ENCODE measurements at regions not wholly inside any gene's neighbourhood (a gene's known extent, or its start where the extent isn't known, plus 50 kb on each side); places are given as distances from the start of the nearest gene placed in this dataset.

GRCh38 chr7:18361756-18362155, 133.8 kb upstream of the HDAC9 start:
- ATAC-seq: peak; percentile 97
- H3K9me3 Mint-ChIP-seq: no peaks in the 10 kb centered on the region
- H3K27ac Mint-ChIP-seq: peak overlapping the region; percentile 25
- peaks cover 36% of the 10 kb centered on the region for H3K4me1 Mint-ChIP-seq
- Histone ChIP-seq H3K9me2 (ENCODE audit: insufficient read depth) (no peaks in the 10 kb centered on the region), H3K4me1 (ENCODE audit: insufficient read depth) (peaks cover 22% of the 10 kb centered on the region), H2AFZ (no peak overlapping the region), H3K79me2 (replicated peaks; ENCODE audit: insufficient read depth) (no peaks in the 10 kb centered on the region), H3F3A (replicated peaks; ENCODE audit: low read depth) (no peaks in the 10 kb centered on the region), H3K4me2 (no peak overlapping the region), H3K4me3 (no peak overlapping the region), H4K20me1 (replicated peaks; ENCODE audit: insufficient read depth) (no peaks in the 10 kb centered on the region), H3K27me3 (ENCODE audit: insufficient read depth) (no peaks in the 10 kb centered on the region), H3K27ac (ENCODE audit: low read depth) (no peak overlapping the region), H3K36me3 (ENCODE audit: insufficient read depth) (no peaks in the 10 kb centered on the region)
- H3K4me3 Mint-ChIP-seq: no peak overlapping the region
- H3K36me3 Mint-ChIP-seq (ENCODE audit: low read depth): no peaks in the 10 kb centered on the region
- DNase-seq (ENCODE audit: low spot score): peak; percentile 95
- no peaks in the 10 kb centered on the region for H3K27me3 Mint-ChIP-seq (ENCODE audit: insufficient read depth, low read depth, poor library complexity)
- no peak for TF ChIP-seq STAT1 (IDR thresholded peaks at IDR 0.05; ENCODE audit: unreplicated experiment)
- no peak for TF ChIP-seq ZNF331 (CRISPR knock-in tag; IDR thresholded peaks at IDR 0.05; ENCODE audit: low read depth)
- TF ChIP-seq NANOG (IDR thresholded peaks at IDR 0.05; ENCODE audit: borderline replicate concordance): no peak
- TF ChIP-seq, protein P1, sequence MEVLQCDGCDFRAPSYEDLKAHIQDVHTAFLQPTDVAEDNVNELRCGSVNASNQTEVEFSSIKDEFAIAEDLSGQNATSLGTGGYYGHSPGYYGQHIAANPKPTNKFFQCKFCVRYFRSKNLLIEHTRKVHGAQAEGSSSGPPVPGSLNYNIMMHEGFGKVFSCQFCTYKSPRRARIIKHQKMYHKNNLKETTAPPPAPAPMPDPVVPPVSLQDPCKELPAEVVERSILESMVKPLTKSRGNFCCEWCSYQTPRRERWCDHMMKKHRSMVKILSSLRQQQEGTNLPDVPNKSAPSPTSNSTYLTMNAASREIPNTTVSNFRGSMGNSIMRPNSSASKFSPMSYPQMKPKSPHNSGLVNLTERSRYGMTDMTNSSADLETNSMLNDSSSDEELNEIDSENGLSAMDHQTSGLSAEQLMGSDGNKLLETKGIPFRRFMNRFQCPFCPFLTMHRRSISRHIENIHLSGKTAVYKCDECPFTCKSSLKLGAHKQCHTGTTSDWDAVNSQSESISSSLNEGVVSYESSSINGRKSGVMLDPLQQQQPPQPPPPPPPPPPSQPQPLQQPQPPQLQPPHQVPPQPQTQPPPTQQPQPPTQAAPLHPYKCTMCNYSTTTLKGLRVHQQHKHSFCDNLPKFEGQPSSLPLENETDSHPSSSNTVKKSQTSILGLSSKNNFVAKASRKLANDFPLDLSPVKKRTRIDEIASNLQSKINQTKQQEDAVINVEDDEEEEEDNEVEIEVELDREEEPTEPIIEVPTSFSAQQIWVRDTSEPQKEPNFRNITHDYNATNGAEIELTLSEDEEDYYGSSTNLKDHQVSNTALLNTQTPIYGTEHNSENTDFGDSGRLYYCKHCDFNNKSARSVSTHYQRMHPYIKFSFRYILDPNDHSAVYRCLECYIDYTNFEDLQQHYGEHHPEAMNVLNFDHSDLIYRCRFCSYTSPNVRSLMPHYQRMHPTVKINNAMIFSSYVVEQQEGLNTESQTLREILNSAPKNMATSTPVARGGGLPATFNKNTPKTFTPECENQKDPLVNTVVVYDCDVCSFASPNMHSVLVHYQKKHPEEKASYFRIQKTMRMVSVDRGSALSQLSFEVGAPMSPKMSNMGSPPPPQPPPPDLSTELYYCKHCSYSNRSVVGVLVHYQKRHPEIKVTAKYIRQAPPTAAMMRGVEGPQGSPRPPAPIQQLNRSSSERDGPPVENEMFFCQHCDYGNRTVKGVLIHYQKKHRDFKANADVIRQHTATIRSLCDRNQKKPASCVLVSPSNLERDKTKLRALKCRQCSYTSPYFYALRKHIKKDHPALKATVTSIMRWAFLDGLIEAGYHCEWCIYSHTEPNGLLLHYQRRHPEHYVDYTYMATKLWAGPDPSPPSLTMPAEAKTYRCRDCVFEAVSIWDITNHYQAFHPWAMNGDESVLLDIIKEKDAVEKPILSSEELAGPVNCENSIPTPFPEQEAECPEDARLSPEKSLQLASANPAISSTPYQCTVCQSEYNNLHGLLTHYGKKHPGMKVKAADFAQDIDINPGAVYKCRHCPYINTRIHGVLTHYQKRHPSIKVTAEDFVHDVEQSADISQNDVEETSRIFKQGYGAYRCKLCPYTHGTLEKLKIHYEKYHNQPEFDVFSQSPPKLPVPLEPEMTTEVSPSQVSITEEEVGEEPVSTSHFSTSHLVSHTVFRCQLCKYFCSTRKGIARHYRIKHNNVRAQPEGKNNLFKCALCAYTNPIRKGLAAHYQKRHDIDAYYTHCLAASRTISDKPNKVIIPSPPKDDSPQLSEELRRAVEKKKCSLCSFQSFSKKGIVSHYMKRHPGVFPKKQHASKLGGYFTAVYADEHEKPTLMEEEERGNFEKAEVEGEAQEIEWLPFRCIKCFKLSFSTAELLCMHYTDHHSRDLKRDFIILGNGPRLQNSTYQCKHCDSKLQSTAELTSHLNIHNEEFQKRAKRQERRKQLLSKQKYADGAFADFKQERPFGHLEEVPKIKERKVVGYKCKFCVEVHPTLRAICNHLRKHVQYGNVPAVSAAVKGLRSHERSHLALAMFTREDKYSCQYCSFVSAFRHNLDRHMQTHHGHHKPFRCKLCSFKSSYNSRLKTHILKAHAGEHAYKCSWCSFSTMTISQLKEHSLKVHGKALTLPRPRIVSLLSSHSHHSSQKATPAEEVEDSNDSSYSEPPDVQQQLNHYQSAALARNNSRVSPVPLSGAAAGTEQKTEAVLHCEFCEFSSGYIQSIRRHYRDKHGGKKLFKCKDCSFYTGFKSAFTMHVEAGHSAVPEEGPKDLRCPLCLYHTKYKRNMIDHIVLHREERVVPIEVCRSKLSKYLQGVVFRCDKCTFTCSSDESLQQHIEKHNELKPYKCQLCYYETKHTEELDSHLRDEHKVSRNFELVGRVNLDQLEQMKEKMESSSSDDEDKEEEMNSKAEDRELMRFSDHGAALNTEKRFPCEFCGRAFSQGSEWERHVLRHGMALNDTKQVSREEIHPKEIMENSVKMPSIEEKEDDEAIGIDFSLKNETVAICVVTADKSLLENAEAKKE (CRISPR knock-in tag; IDR thresholded peaks at IDR 0.05): peak; percentile 88; the same call in 1 of the 2 replicates
- TF ChIP-seq, protein P2, sequence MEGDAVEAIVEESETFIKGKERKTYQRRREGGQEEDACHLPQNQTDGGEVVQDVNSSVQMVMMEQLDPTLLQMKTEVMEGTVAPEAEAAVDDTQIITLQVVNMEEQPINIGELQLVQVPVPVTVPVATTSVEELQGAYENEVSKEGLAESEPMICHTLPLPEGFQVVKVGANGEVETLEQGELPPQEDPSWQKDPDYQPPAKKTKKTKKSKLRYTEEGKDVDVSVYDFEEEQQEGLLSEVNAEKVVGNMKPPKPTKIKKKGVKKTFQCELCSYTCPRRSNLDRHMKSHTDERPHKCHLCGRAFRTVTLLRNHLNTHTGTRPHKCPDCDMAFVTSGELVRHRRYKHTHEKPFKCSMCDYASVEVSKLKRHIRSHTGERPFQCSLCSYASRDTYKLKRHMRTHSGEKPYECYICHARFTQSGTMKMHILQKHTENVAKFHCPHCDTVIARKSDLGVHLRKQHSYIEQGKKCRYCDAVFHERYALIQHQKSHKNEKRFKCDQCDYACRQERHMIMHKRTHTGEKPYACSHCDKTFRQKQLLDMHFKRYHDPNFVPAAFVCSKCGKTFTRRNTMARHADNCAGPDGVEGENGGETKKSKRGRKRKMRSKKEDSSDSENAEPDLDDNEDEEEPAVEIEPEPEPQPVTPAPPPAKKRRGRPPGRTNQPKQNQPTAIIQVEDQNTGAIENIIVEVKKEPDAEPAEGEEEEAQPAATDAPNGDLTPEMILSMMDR (conservative IDR thresholded peaks at IDR 0.05; ENCODE audit: low read depth in 2 of 2): peak; percentile 47 to 53; a peak in 3 of 4 replicates

Data from GM23338 (cell line).